Activated gamma-delta T cell (primary cell): ENCODE measurements at regions not wholly inside any gene's neighbourhood (a gene's known extent, or its start where the extent isn't known, plus 50 kb on each side); places are given as distances from the start of the nearest gene placed in this dataset.
"Not testable (repeated sequence)": the region's sequence is repeated elsewhere in the genome, so short reads cannot be mapped to it uniquely, and the experiment has no call there.

Source experiments
- DNase-seq: peaks from one replicate; lab custom pipeline; 2025; lab: John Stamatoyannopoulos, UW

GRCh38 chrX:9271789-9272525 lies 192.9 kb upstream of the TBL1X start:
- no peak for DNase-seq

- no peak for DNase-seq
Observed at GRCh38 chrX:9273744-9274143, 191.1 kb upstream of the TBL1X start.

- DNase-seq: no peak
Observed at GRCh38 chrX:9278475-9279233, 186.2 kb upstream of the TBL1X start.

GRCh38 chrX:9279234-9279544 lies 185.7 kb upstream of the TBL1X start:
- no peak for DNase-seq

GRCh38 chrX:9280831-9281230 lies 184.0 kb upstream of the TBL1X start:
- DNase-seq: no peak

- no peak for DNase-seq
Observed at GRCh38 chrX:9282325-9282724, 182.5 kb upstream of the TBL1X start.

GRCh38 chrX:9285342-9285771 lies 179.5 kb upstream of the TBL1X start:
- DNase-seq: no peak

- no peak for DNase-seq
Observed at GRCh38 chrX:9286234-9286633, 178.6 kb upstream of the TBL1X start.

GRCh38 chrX:9291629-9292028 lies 173.2 kb upstream of the TBL1X start:
- DNase-seq: no peak

GRCh38 chrX:9293051-9293496 lies 171.8 kb upstream of the TBL1X start:
- no peak for DNase-seq

GRCh38 chrX:9293903-9294302 lies 171.0 kb upstream of the TBL1X start:
- no peak for DNase-seq

GRCh38 chrX:9295551-9295950 lies 169.3 kb upstream of the TBL1X start:
- no peak for DNase-seq

- DNase-seq: no peak
Observed at GRCh38 chrX:9298221-9298620, 166.6 kb upstream of the TBL1X start.

GRCh38 chrX:9299681-9300080 lies 165.2 kb upstream of the TBL1X start:
- DNase-seq: not testable (repeated sequence)

GRCh38 chrX:9301836-9302235 lies 163.0 kb upstream of the TBL1X start:
- no peak for DNase-seq

- DNase-seq: no peak
Observed at GRCh38 chrX:9302381-9302780, 162.5 kb upstream of the TBL1X start.

GRCh38 chrX:9308426-9308825 lies 156.4 kb upstream of the TBL1X start:
- DNase-seq: no peak

- no peak for DNase-seq
Observed at GRCh38 chrX:9310616-9311015, 154.2 kb upstream of the TBL1X start.

GRCh38 chrX:9311421-9312160 lies 153.3 kb upstream of the TBL1X start:
- no peak for DNase-seq

- DNase-seq: no peak
Observed at GRCh38 chrX:9312922-9313867, 151.7 kb upstream of the TBL1X start.

GRCh38 chrX:9315086-9315485 lies 149.8 kb upstream of the TBL1X start:
- no peak for DNase-seq

- DNase-seq: no peak
Observed at GRCh38 chrX:9316096-9316495, 148.8 kb upstream of the TBL1X start.
